ENCODE measurements at regions not wholly inside any gene's neighbourhood (a gene's known extent, or its start where the extent isn't known, plus 50 kb on each side); places are given as distances from the start of the nearest gene placed in this dataset.

DNA sequence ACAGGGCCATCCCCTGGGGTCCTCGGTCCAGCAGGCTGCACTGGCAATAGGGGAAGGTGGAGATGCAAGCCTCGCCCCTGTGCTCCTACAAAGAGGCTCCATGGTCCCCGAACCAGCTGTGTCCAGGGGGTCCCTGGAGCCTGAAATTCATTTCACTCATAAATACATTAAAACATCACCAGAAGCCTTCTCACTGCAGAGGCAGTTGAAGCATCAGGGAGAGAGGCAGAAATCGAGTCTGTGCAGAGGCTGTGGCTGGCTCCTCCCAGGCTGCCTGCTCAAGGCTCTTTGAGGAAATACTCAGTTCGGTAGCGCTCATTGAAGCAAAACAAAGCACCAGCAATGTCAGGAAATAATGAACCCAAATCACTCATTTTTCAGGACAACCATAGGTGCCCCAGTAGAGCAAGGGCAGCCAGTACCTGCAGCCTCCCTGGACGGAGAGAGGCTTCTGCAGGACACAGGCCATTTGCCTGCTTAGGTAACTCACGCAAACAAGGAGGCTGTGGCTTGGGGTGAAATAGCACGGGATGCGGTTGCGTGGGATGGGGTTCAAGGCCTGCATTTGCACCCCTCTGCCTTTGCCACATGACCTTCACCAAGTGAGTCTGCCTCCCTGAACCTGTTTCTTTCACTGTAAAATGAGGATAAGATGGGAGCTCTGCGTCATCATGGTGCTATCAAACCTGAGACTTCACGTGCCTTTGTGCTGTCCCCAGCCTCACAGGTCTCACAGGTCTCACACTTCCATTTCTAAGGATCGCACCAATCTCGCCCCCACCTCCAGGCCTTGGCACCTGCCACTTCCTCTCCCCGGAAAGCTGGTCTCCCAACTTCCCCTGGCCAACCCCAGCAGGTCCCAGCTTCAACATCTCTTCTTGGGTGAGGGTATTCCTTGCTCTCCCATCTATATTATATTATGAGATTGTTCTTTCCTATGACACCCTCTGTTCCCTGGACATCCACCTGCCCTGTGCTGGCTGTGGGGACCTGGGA, 84.3 kb upstream of the SHISAL1 start:
- TF ChIP-seq, protein P1, sequence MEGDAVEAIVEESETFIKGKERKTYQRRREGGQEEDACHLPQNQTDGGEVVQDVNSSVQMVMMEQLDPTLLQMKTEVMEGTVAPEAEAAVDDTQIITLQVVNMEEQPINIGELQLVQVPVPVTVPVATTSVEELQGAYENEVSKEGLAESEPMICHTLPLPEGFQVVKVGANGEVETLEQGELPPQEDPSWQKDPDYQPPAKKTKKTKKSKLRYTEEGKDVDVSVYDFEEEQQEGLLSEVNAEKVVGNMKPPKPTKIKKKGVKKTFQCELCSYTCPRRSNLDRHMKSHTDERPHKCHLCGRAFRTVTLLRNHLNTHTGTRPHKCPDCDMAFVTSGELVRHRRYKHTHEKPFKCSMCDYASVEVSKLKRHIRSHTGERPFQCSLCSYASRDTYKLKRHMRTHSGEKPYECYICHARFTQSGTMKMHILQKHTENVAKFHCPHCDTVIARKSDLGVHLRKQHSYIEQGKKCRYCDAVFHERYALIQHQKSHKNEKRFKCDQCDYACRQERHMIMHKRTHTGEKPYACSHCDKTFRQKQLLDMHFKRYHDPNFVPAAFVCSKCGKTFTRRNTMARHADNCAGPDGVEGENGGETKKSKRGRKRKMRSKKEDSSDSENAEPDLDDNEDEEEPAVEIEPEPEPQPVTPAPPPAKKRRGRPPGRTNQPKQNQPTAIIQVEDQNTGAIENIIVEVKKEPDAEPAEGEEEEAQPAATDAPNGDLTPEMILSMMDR (conservative IDR thresholded peaks at IDR 0.05) = no peak
- Mint-ChIP-seq H3K4me3 (no peak overlapping the region), H3K9me3 (no peaks in the 10 kb centered on the region), H3K36me3 (no peaks in the 10 kb centered on the region), H3K27me3 (peaks cover 14% of the 10 kb centered on the region), H3K4me1 (ENCODE audit: unreplicated experiment) (peaks cover 27% of the 10 kb centered on the region), H3K27ac (no peak overlapping the region)
- DNase-seq (ENCODE audit: extremely low spot score, unreplicated experiment) = peak; percentile 59

GRCh38 chr22:44396021-44396726, 83.4 kb upstream of the SHISAL1 start:
- Mint-ChIP-seq H3K4me1 (ENCODE audit: unreplicated experiment) (peaks cover 30% of the 10 kb centered on the region), H3K9me3 (no peaks in the 10 kb centered on the region), H3K27ac (no peak overlapping the region), H3K27me3 (peaks cover 14% of the 10 kb centered on the region), H3K36me3 (no peaks in the 10 kb centered on the region), H3K4me3 (no peak overlapping the region)
- peak; percentile 51 for DNase-seq (ENCODE audit: extremely low spot score, unreplicated experiment)
- TF ChIP-seq, protein P1 (conservative IDR thresholded peaks at IDR 0.05) = no peak

GRCh38 chr22:44395118-44396005, 82.6 kb upstream of the SHISAL1 start:
- Mint-ChIP-seq H3K27ac (peak overlapping the region; percentile 10), H3K4me1 (ENCODE audit: unreplicated experiment) (peaks cover 38% of the 10 kb centered on the region), H3K27me3 (peaks cover 11% of the 10 kb centered on the region), H3K9me3 (no peaks in the 10 kb centered on the region), H3K4me3 (no peak overlapping the region), H3K36me3 (no peaks in the 10 kb centered on the region)
- TF ChIP-seq, protein P1 (conservative IDR thresholded peaks at IDR 0.05) = no peak
- peak; percentile 68 for DNase-seq (ENCODE audit: extremely low spot score, unreplicated experiment)

DNA sequence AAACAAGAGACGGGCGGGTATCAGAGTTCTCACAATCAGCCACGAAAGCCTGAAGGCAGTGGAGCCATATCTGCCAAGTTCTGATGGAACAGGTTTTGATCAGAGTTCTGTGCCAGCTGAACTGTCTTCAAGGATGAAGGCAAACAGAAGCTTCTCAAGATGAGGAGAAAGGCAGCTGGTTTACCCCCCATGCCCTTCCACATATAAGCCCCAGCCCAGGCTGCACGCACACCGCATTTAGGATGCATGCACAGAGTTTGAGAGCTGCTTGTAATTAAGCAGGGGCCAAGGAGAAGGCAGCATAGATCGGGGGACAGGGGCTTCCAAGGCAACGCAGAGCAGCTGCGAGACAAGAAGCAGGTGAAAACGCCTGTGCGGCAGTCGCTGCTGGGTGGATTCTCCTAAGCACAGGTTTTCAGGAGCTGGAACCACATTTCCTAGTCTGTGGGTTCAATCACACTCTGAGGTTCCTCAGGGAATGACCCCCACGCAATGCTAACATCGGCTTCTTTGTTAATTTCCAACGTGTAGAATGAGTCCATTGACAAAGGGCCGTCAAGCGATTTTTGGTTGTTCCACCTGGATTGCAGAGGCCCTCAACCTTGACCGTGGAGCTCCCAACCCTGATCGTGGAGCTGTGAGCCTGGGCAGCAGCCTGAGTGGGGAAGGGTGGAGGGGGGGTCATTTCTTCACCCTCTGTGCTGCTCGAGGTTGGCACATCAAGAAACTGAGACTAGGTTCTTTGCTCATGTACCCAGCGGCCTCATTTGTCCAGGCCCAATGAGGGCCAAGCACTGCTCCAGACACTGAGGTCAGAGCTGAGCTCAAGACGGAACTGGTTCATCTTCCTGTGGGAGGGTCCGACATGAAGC, 81.7 kb upstream of the SHISAL1 start:
- Mint-ChIP-seq H3K9me3 (no peaks in the 10 kb centered on the region), H3K27ac (no peak overlapping the region), H3K27me3 (peaks cover 8% of the 10 kb centered on the region), H3K36me3 (no peaks in the 10 kb centered on the region), H3K4me1 (ENCODE audit: unreplicated experiment) (peaks cover 41% of the 10 kb centered on the region), H3K4me3 (no peak overlapping the region)
- peak; percentile 44 for DNase-seq (ENCODE audit: extremely low spot score, unreplicated experiment)
- TF ChIP-seq, protein P1 (conservative IDR thresholded peaks at IDR 0.05) = no peak

Measured in type B pancreatic cell (in vitro differentiated cells).